ENCODE measurements at regions not wholly inside any gene's neighbourhood (a gene's known extent, or its start where the extent isn't known, plus 50 kb on each side); places are given as distances from the start of the nearest gene placed in this dataset.

- no peaks in the 10 kb centered on the region for H3K36me3 ChIP-seq (replicated peaks in 1 of 2)
- H3K4me1 ChIP-seq (replicated peaks in 1 of 2) = no peaks in the 10 kb centered on the region
- H3K4me3 ChIP-seq = no peak overlapping the region
- 87 to 94% (median 89%) methylated on average over 6 of the region's 6 CpGs for WGBS, 4 donors
- TF ChIP-seq POLR2A (IDR thresholded peaks at IDR 0.05) (no peak), CTCF (IDR thresholded peaks at IDR 0.05) (no peak)
- H3K27me3 ChIP-seq = no peaks in the 10 kb centered on the region
- DNase-seq = no peak
- intact Hi-C loops (cut with DNase I) = no loop called here
- no peaks in the 10 kb centered on the region for H3K9me3 ChIP-seq (replicated peaks in 1 of 3)
- H3K27ac ChIP-seq = no peak overlapping the region
These were observed 528.5 kb downstream of the ADGRL2 start for GRCh38 chr1:82329226-82329625.

- Histone ChIP-seq H3K4me1 (replicated peaks in 1 of 2) (no peaks in the 10 kb centered on the region), H3K27me3 (no peaks in the 10 kb centered on the region), H3K4me3 (no peak overlapping the region), H3K36me3 (replicated peaks in 1 of 2) (no peaks in the 10 kb centered on the region), H3K27ac (no peak overlapping the region), H3K9me3 (replicated peaks in 1 of 3) (no peaks in the 10 kb centered on the region)
- intact Hi-C loops (cut with DNase I) = no loop called here
- no peak for TF ChIP-seq POLR2A (IDR thresholded peaks at IDR 0.05)
- no peak for TF ChIP-seq CTCF (IDR thresholded peaks at IDR 0.05)
- 72 to 82% (median 78%) methylated on average over 3 of the region's 3 CpGs for WGBS, 4 donors
- DNase-seq = no peak
These were observed 522.6 kb downstream of the ADGRL2 start for GRCh38 chr1:82323144-82323841.

- WGBS, 4 donors = 60 to 89% (median 72%) methylated on average over 1 of the region's 1 CpG
- TF ChIP-seq POLR2A (IDR thresholded peaks at IDR 0.05) = no peak
- no peak for TF ChIP-seq CTCF (IDR thresholded peaks at IDR 0.05)
- H3K4me3 ChIP-seq = no peak overlapping the region
- H3K27ac ChIP-seq = no peak overlapping the region
- DNase-seq = no peak
- no peaks in the 10 kb centered on the region for H3K27me3 ChIP-seq
- H3K36me3 ChIP-seq (replicated peaks in 1 of 2) = no peaks in the 10 kb centered on the region
- H3K4me1 ChIP-seq (replicated peaks in 1 of 2) = no peaks in the 10 kb centered on the region
- H3K9me3 ChIP-seq (replicated peaks in 1 of 3) = no peaks in the 10 kb centered on the region
- intact Hi-C loops (cut with DNase I) = no loop called here
These were observed 521.1 kb downstream of the ADGRL2 start for GRCh38 chr1:82321794-82322193.

- no peak overlapping the region for H3K27ac ChIP-seq
- intact Hi-C loops (cut with DNase I) = no loop called here
- no peak overlapping the region for H3K4me3 ChIP-seq
- no peak for DNase-seq
- TF ChIP-seq POLR2A (IDR thresholded peaks at IDR 0.05) = no peak
- no peak for TF ChIP-seq CTCF (IDR thresholded peaks at IDR 0.05)
- no peaks in the 10 kb centered on the region for H3K36me3 ChIP-seq (replicated peaks in 1 of 2)
- no peaks in the 10 kb centered on the region for H3K4me1 ChIP-seq (replicated peaks in 1 of 2)
- no peaks in the 10 kb centered on the region for H3K9me3 ChIP-seq (replicated peaks in 1 of 3)
- H3K27me3 ChIP-seq = no peaks in the 10 kb centered on the region
These were observed 518.8 kb downstream of the ADGRL2 start for GRCh38 chr1:82319546-82319945.

Measured in adrenal gland (tissue), 9 donors.